ENCODE measurements at regions not wholly inside any gene's neighbourhood (a gene's known extent, or its start where the extent isn't known, plus 50 kb on each side); places are given as distances from the start of the nearest gene placed in this dataset.

- no peak for TF ChIP-seq ZNF266 (tag by site-specific recombination; IDR thresholded peaks at IDR 0.05; ENCODE audit: low read depth)
- no peak for TF ChIP-seq HOXC10 (CRISPR knock-in tag; IDR thresholded peaks at IDR 0.05)
- 0 out of 2 replicates have a peak, but pooled peaks have one; percentile 39 for TF ChIP-seq ZNF707 (tag by site-specific recombination; IDR thresholded peaks at IDR 0.05)
- TF ChIP-seq ZNF792 (tag by site-specific recombination; IDR thresholded peaks at IDR 0.05), result no peak
- TF ChIP-seq ZNF341 (tag by site-specific recombination; IDR thresholded peaks at IDR 0.05; ENCODE audit: low read depth), result no peak
- TF ChIP-seq ZNF501 (tag by site-specific recombination; IDR thresholded peaks at IDR 0.05), result no peak
- TF ChIP-seq ZBTB10 (tag by site-specific recombination; IDR thresholded peaks at IDR 0.05), result peak; percentile 13; the same call in 1 of the 2 replicates
- no peak for TF ChIP-seq ZNF221 (tag by site-specific recombination; IDR thresholded peaks at IDR 0.05; ENCODE audit: borderline replicate concordance)
- peak; percentile 8; the same call in 1 of the 2 replicates for TF ChIP-seq ZNF26 (tag by site-specific recombination; IDR thresholded peaks at IDR 0.05)
- no peak for TF ChIP-seq ZNF239 (tag by site-specific recombination; IDR thresholded peaks at IDR 0.05)
- TF ChIP-seq ZNF791 (tag by site-specific recombination; IDR thresholded peaks at IDR 0.05), result 0 out of 2 replicates have a peak, but pooled peaks have one; percentile 6
- peak; percentile 49; the same call in 1 of the 2 replicates for TF ChIP-seq SALL2 (tag by site-specific recombination; IDR thresholded peaks at IDR 0.05; ENCODE audit: borderline replicate concordance)
- TF ChIP-seq ZNF555 (tag by site-specific recombination; conservative IDR thresholded peaks at IDR 0.05), result no peak
- TF ChIP-seq ZNF548 (tag by site-specific recombination; IDR thresholded peaks at IDR 0.05), result peak; percentile 52
- no peak for TF ChIP-seq ZIC2 (tag by site-specific recombination; IDR thresholded peaks at IDR 0.05)
- no peak for TF ChIP-seq ZNF623 (tag by site-specific recombination; IDR thresholded peaks at IDR 0.05)
- no peak for TF ChIP-seq ZNF335 (tag by site-specific recombination; conservative IDR thresholded peaks at IDR 0.05)
- peak; percentile 76; the same call in 1 of the 2 replicates for TF ChIP-seq ZNF571 (tag by site-specific recombination; IDR thresholded peaks at IDR 0.05)
- TF ChIP-seq ZNF19 (tag by site-specific recombination; IDR thresholded peaks at IDR 0.05; ENCODE audit: low read depth), result no peak
- no peak for TF ChIP-seq ZNF529 (tag by site-specific recombination; IDR thresholded peaks at IDR 0.05; ENCODE audit: insufficient replicate concordance)
- TF ChIP-seq ZNF670 (tag by site-specific recombination; IDR thresholded peaks at IDR 0.05; ENCODE audit: low read depth), result no peak
- TF ChIP-seq ZNF112 (tag by site-specific recombination; IDR thresholded peaks at IDR 0.05), result 0 out of 2 replicates have a peak, but pooled peaks have one; percentile 57
- peak; percentile 61; the same call in 1 of the 2 replicates for TF ChIP-seq ATF2 (tag by site-specific recombination; IDR thresholded peaks at IDR 0.05; ENCODE audit: low read depth)
- TF ChIP-seq ZFP41 (tag by site-specific recombination; IDR thresholded peaks at IDR 0.05; ENCODE audit: borderline replicate concordance), result no peak
- no peak for TF ChIP-seq ZBTB26 (tag by site-specific recombination; optimal IDR thresholded peaks at IDR 0.05)
- TF ChIP-seq ZNF645 (tag by site-specific recombination; IDR thresholded peaks at IDR 0.05), result no peak
- peak; percentile 96 for TF ChIP-seq ZNF513 (tag by site-specific recombination; IDR thresholded peaks at IDR 0.05)
- no peak for TF ChIP-seq ZNF354C (tag by site-specific recombination; IDR thresholded peaks at IDR 0.05; ENCODE audit: borderline replicate concordance, low read depth)
- no peak for TF ChIP-seq ZNF654 (tag by site-specific recombination; IDR thresholded peaks at IDR 0.05; ENCODE audit: low read depth)
These were observed 368.3 kb downstream of the SEC14L1 start (continued) for GRCh38 chr17:77509089-77509488.
